ENCODE measurements at regions not wholly inside any gene's neighbourhood (a gene's known extent, or its start where the extent isn't known, plus 50 kb on each side); places are given as distances from the start of the nearest gene placed in this dataset.

DNA sequence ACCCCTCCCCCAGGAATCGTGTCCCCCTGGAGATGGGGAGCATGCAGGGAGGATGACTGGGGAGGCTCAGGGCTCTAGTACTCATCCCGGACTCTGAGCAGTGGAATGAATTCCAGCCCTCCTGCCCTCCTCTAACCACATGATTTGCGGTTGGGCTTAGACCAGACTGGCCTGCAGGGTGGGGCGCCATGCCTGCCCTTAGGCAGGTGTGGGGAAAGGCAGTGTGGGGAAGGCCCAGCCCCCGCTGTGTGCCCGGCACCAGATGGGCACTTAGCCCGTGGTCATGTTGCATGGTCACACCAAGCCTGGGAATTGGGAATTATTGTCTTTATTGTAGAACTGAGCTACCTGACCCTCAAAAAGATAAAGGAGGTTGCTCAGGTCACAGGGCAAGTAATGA is 283.8 kb downstream of the TLE3 start:
- TF ChIP-seq, protein P1, sequence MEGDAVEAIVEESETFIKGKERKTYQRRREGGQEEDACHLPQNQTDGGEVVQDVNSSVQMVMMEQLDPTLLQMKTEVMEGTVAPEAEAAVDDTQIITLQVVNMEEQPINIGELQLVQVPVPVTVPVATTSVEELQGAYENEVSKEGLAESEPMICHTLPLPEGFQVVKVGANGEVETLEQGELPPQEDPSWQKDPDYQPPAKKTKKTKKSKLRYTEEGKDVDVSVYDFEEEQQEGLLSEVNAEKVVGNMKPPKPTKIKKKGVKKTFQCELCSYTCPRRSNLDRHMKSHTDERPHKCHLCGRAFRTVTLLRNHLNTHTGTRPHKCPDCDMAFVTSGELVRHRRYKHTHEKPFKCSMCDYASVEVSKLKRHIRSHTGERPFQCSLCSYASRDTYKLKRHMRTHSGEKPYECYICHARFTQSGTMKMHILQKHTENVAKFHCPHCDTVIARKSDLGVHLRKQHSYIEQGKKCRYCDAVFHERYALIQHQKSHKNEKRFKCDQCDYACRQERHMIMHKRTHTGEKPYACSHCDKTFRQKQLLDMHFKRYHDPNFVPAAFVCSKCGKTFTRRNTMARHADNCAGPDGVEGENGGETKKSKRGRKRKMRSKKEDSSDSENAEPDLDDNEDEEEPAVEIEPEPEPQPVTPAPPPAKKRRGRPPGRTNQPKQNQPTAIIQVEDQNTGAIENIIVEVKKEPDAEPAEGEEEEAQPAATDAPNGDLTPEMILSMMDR (IDR thresholded peaks at IDR 0.05): no peak
- no peak for TF ChIP-seq POLR2A (IDR thresholded peaks at IDR 0.05)
